Smooth muscle cell of the brain vasculature (primary cell): ENCODE measurements at regions not wholly inside any gene's neighbourhood (a gene's known extent, or its start where the extent isn't known, plus 50 kb on each side); places are given as distances from the start of the nearest gene placed in this dataset.

ENCODE experiments used
- DNase-seq: peaks from one replicate; pipeline ENCODE4 v3.0.0-alpha.2; 2012; ENCODE audit warnings: low read depth, low spot score

DNA sequence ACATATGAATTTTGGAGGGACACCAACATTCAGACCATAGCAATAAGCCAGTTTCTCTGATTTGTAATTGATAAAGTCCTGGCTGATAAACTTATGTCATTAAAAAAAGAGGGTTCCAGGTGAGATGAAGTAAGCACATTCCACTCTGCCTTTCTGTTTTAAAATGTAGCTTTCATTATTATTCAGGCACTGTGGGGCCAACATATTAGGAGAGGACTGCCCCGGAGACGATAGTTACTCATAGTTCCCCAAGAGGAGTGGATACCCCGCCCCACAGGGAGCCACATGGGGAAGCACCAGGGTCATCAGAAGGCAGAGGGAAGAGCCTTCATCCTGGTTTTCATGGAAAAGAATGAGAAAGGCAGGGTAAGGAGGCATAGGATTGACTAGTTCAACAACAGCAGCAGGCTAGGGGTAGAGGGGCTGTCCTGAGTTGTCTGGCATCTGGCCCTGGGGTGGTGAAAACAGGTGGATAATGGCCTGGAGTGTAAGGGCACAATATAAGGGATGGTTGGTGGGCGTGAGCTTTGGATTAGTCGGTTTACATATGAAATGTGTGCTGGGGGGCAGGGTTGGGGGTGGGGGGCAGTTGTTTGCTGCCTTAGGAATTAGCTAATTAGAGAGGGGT lies 78.7 kb upstream of the PROK2 start:
- DNase-seq = no peak

DNA sequence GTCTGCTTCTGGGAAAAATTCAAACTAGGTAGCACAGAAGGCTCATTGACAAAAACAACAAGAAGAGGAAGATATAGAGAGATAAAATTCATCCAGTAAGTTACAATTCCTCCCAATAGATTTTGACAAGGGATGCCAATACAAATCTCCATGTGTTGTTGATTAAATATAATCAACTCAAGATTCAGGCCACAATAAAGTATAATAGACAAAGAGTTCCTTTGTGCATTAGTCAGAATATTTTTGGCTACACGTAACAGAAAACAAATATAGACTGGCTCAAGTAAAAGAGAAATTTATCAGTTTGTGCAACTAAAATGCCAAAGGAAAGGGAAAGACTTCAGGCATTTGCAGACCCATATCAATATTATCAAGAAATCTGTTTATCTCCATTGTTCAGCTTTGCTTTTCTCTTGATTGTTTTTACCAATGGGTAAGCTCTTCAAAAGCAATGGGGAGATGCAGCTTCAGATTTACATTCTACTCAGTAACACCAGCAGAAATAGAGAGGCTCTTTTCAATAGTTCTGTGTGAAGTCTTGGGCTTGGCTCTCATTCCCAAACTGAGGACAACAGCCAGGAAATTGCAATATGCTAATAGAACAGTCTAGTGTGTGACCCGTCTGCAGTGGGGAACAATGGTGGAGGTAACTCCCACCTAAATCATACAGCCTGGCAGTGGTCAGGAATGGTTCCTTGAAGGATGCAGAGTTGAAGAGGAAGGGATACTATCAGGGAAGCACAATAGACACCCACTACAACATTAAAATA lies 77.6 kb upstream of the PROK2 start:
- DNase-seq = no peak

DNA sequence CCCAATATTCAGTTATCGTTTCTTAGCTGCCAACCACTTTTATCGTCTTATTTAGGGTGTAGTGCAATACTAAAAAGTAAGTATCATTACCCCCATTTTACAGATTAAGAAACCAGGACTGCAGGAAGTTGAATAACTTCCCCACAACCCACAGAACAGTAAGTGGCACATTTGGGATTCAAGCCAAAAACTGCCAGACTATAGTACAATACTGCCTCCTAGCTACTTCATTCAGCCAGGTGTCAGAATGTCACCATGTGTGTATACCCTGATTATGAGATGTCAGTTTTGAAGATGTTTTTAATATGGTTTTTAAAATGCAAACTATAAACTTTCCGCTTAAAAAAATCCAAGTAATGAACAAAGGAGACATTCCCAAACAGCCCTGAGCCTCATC lies 74.2 kb upstream of the PROK2 start:
- DNase-seq = no peak

DNA sequence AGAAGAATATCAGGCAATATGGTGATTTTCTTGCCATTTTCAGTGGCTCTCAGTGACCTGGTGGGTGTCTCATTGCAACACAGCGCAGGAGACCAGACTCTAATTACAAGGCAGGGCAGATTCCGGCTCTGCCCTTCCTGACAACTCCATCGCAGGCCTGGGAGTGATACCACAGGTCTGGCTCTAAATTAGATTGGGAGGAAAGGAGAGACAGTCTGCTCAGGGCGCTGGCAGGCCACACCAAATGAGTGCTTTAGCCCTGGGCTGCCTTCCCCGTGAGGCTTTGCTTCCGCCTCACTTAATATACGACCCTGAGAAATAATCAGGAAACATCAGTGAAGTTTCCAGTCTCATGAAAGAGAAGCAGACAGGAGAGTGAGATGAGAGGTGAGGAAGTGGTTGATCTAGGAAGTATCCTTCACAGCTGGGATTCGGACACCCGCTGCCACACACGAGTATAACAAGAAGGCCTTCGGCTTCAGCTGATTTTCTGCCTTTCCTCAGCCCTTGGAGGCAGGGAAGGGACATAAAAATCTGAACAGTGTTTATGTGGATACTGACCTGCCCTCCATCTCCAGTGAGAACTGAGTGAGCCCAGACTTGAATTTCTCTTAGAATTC lies 73.7 kb upstream of the PROK2 start:
- no peak for DNase-seq

DNA sequence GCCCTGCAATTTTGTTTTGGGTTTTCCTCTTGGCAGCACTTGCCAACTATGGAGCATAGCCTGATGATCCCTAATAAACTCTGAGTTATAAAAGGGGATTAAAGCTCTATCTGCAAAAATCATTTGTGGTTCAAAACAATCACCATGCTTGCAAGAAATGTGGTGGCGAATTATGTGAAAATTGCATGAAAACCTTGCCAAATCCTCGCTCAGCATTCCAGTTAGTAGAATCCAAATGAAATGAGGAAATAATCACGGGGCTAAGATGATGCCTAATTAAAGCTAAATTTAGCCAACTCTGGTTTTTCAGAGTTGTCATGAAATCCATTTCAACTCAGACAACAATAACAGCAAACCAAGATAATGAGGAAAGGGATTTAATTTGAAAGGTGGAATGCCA lies 73.0 kb upstream of the PROK2 start:
- no peak for DNase-seq

DNA sequence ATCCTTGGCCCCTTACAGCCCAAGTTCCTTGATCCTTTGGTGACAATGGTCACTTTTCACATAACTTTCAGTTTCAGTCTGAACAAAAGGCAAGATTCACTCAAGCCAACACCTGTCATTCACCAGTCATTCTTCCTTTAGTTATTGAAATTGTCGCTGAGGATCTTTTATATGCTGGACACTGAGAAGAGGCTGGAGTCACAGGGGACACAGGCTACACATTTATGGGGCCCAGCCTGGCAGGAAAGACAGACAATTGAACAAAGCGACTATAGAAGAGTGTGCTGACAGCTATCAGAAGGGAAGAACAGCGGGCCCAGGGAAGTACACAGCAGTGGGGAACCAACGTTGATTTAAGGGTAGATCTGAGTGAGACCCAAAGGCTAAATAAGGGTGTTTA lies 69.8 kb upstream of the PROK2 start:
- no peak for DNase-seq

DNA sequence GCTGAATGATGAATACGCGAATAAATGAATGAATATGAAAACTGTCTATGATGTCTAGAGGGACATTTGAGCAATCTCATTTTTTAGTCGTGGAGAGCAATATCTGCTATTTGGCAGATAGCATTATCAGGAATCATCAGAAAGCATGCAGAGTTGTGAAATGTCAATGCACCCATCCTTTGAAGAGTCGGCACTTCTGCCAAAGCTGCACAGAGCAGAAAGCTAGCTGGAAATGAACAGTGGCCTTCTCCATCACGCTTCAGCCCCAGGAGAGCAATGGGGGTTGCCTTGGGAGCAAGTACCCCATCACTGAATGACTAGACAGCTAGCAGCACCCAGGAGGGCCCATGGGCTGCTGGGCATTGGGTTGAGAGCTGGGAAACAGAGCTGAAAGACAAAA lies 69.1 kb upstream of the PROK2 start:
- DNase-seq = no peak

DNA sequence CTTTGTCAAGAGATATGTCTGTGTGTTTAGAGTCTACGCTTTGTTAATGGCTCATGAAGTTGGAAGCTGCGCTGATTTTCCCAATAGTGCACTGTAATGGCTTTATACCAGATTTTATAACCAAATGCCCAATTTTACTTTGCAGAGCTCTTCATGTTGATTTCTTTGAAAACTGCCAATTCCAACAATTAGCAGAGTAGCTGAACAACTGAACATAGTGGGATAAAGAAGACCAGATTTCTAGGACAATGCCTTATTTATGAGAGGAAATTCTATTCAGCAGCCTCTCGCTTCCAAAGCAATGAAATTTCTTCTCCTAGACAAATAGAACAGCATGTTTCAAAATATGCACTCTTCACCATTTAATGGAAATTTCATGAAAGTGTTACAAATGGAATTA lies 66.9 kb upstream of the PROK2 start:
- no peak for DNase-seq

DNA sequence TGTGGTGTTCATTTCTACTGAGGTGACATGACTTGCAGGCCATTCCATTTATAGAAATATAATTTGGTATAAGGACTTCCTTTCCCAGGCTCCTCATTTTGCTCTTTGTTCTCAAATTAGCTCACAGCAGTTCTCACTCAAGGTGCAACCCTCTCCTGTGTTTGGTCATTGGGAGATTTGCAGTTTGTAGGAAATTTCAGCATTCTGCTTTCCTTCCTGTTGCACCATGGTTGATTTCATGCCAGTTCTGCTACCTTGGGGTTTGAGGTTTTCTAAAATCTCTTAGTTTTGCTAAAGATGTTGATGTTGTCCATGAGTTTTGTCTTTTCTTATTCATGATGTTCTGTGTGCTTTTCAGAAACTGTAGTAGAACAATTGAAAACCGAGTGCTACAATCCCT lies 65.7 kb upstream of the PROK2 start:
- no peak for DNase-seq

DNA sequence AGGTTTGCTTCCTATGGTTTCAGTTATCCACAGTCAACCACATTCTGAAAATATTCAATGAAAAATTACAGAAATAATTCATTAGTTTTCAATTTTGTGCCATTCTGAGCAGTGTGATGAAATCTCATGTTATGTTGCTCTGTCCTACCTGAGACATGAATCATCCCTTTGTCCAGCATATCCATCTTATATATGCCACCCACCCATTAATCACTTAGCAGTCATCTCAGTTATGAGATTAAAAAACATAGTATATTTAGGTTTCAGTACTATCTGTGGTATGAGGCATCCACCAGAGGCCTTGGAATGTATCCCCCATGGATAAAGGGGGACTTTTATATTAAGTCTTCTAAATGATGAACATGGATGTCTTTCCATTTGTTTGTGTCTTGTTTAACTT lies 64.7 kb upstream of the PROK2 start:
- no peak for DNase-seq

DNA sequence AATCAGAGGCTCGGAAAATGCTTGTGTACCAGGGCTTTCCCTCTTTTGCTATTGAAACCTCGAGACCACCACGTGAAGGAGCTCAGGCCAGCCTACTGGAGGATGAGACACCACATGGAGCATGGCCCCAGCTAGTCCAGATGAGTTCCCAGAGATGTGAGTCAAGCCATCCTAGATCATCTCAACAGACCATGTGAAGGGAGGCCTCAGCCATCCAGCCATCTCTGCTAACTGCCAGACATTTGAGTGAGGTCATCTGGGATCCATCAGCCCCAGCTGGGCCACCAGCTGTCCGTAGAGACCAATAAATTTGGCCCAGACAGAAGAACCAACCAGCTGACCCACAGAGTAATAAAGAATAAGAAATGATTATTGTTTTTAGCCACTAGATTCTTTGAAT lies 62.8 kb upstream of the PROK2 start:
- DNase-seq = no peak

DNA sequence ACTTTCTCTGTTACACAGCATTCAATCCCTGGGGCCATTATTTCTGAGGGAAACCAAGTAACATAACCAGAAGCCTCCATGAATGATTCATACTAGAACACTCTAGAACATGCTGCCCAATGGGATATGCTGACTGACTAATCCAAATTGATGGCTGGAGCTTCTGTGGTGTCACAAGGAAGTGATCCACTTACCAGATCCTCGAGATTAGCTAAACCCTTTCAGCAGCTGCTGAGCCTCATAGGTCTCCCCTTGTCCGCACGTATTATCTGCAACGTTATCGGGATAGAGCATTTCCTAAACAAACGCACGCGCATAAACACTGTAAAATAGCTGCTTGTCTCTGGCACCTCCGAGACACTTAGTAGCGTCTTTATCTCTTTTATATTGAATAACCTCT lies 61.2 kb upstream of the PROK2 start:
- DNase-seq = no peak

DNA sequence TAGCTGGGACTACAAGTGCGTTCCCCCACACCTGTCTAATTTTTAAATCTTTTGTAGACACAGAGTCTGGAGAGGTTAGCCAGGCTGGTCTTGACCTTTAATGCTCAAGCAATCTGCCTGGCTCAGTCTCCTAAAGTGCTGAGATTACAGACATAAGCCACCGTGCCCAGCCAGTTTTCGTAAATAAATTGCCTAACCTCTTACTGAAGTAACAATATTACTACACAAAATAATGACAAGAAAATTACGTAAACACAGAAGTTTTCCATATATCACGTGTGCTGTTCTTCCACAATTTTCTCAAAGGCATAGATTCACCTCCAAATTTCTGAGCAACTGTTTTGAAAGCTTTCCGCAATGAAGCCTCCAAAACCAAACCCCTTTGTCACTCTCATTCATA lies 58.1 kb upstream of the PROK2 start:
- no peak for DNase-seq

DNA sequence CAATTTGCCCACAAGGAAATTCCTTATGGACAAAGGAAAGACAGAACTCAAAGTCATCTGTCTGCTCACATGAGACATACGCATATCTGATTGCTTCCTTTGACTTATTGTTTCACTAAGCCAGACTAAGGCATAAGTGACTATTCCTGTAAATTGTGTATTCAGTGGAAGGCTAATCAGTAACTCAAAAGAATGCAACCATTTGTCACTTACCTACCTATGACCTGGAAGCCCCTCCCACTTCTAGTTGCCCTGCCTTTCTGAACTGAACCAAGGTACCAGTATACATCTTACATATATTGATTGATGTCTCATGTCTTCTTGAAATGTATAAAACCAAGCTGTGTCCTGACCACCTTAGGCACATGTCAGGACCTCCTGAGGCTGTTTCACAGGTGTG lies 53.5 kb upstream of the PROK2 start:
- no peak for DNase-seq
